ENCODE measurements at regions not wholly inside any gene's neighbourhood (a gene's known extent, or its start where the extent isn't known, plus 50 kb on each side); places are given as distances from the start of the nearest gene placed in this dataset.

DNA sequence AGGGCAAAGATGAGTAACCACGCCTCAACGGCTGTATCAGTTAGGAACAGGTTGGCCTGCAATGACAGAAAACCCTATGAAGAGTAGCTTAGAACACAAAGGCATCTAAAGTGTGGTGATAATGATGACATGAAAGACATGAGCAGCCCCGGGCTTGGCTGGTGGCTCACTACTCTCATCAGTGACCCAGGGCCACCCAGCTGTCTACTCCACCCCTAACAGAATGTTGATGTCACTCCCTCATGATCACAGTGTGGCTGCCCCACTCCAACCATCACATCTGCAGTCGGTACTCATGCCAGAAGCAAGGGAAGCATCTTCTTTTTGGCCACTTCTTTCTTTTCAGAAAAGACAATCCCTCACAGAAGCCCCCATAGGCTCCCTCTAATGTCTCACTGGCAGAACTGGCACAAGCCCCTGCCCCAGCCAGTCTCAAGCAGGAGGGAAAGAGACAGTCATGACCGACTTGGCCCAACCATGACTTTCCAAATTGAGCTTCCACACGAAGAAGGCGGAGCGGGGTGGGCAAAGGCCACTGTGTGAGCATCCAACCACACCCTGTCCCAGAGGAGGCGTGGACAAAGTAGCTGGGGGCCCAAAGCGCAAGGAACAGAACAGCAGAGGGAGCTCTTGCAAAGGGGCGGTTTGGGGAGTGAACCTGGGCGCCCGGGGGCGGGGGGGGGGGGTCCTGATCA, 72.0 kb upstream of the IQSEC1 start:
- ChIA-PET CTCF (no interaction called here), POLR2A (no interaction called here)
- TF ChIP-seq CTCF (IDR thresholded peaks at IDR 0.05; ENCODE audit: insufficient read depth, low read length, missing control alignments) = no peak
- H3K4me3 ChIP-seq (ENCODE audit: low read depth, low read length) = no peak overlapping the region
- no peak for DNase-seq (ENCODE audit: low read depth, low spot score)

DNA sequence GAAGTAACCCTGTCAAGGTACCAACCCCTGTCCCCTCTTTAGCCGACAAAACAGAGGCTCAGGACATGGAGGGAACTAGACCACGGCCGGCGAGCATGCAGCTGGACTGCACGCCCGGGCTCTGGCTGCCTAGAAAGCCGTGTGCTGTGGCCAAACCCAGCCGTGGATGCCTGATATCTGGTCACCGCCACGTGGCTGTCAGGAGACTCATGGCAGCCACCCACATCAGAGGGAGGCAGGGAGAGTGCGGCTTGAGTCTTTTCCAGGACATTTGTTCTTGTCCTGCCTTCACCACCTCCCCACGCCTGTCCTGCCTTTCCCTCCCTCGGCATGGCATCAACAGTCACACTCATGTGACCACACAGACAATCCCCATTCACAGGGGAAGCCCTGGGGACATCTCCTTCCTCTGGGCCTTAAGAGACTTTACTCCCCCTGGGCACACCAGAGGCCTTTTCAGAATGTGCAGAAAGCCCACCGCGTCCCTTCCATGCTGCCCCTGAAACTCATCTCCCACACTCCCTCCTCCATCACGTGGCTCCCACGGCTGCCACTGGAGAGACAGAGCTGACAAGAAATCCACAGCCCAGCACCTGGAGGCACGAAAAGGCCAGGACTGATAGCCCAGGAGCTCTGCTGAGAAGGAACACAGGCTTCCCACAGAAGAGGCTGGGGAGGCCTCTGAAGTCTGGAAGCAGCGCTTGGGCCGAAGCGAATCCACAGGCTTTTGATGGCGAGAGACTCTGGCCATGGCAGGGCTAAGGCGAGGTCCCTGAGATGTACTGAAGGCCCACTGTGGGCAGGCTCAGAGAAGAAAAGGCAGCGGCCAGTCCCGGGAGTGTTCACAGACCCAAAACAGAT, 71.2 kb upstream of the IQSEC1 start:
- DNase-seq (ENCODE audit: low read depth, low spot score) = no peak
- no peak overlapping the region for H3K4me3 ChIP-seq (ENCODE audit: low read depth, low read length)
- ChIA-PET CTCF (no interaction called here), POLR2A (no interaction called here)
- TF ChIP-seq CTCF (IDR thresholded peaks at IDR 0.05; ENCODE audit: insufficient read depth, low read length, missing control alignments) = no peak

DNA sequence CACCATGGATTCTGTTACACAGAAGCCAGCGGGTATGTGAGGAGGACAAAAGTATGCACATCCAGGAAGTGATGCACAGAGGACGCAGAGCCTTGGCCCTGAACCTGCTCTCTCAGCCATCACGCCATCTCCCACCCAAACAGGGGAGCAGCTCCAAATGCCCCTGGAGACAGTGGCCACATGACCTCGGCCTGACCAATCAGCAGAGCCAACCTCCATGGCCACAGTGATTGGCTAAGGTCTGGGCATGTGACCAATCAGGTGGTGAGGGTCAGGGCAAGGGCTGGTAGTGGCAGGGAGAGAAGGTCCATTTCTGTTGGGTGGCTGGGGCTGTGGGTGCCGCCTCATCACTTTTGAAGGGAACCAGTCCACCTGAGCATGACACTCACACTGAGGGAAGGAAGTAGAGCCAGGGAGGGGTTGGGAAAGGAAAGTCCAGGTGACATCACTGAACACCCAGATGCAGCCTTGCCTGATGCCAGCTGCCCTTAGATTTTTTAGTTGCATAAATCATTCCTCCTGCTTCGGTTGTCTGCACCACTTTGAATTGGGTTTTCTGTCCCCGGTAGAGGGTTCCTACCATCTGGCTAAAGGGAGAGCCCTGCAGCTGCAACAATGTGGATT, 70.3 kb upstream of the IQSEC1 start:
- ChIA-PET CTCF (no interaction called here), POLR2A (no interaction called here)
- no peak overlapping the region for H3K4me3 ChIP-seq (ENCODE audit: low read depth, low read length)
- no peak for DNase-seq (ENCODE audit: low read depth, low spot score)
- TF ChIP-seq CTCF (IDR thresholded peaks at IDR 0.05; ENCODE audit: insufficient read depth, low read length, missing control alignments) = no peak

DNA sequence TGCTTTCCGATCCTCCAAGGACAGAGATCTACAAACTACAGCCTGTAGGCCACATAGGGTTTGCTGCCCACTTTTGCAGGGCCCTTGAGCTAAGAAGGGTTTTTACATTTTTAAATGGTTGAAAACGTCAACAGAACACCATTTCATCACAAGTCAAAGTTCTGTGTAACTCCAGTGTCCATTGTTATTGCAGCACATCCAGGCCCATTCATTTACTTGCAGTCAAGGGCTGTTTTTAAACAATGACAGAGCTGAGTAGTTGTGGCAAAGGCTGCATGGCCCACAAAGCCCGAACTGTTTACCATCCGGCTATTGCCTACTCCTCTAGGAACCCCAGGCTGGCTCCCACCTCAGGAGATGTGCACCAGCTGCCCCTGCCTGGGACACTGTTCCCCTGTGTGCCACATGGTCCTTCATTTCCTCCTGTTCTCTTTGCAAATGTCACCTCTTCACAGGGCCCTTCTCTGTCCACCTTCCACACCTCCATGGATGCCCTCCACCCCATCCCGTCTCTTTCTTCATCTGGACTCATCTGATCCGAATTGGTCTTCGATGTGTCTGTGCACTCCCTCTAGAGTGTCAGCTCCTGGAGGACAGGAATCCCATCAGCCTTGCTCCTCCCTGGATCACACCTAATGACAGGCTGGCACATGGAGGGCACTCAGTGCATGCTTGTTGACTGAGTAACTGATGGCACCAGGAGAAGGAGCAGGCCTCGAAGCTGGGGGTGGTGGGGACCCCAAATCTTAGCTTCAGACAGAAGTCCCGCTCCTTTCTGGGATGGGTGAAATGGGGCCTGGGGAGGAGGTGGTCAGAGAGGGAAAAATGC, 69.5 kb upstream of the IQSEC1 start:
- TF ChIP-seq CTCF (IDR thresholded peaks at IDR 0.05; ENCODE audit: insufficient read depth, low read length, missing control alignments) = no peak
- DNase-seq (ENCODE audit: low read depth, low spot score) = no peak
- ChIA-PET POLR2A (no interaction called here), CTCF (interaction anchor here (1.0 kb wide), 1 partner anchor 309 kb away, joined by 3 read pairs; no protein-coding TSS in a partner anchor)
- H3K4me3 ChIP-seq (ENCODE audit: low read depth, low read length) = no peak overlapping the region

GRCh38 chr3:13141991-13142412, 68.8 kb upstream of the IQSEC1 start:
- CTCF ChIA-PET = interaction anchor here (1.0 kb wide), 1 partner anchor 310 kb away, joined by 3 read pairs; no protein-coding TSS in a partner anchor
- no peak overlapping the region for H3K4me3 ChIP-seq (ENCODE audit: low read depth, low read length)
- POLR2A ChIA-PET = no interaction called here
- no peak for TF ChIP-seq CTCF (IDR thresholded peaks at IDR 0.05; ENCODE audit: insufficient read depth, low read length, missing control alignments)
- DNase-seq (ENCODE audit: low read depth, low spot score) = no peak
